ENCODE measurements at regions not wholly inside any gene's neighbourhood (a gene's known extent, or its start where the extent isn't known, plus 50 kb on each side); places are given as distances from the start of the nearest gene placed in this dataset.

DNA sequence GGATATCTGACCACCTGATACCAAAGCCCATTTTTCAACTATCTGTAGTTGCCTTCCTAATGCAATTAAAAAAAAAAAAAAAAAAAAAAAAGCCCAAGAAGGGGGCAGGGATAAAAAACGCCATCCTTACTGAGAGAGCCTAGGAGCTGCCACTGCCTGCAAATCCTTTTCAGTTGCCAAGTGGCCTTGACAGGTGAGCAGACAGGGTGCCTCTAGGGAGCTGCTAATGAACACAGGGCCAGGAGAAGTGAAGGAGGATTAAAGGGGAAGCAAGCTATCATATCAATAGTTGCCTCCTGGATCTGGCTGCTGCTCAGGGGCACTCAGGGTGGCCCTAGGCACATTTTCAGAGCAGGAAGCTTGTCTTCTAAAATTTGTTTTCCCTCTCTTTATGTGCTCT is 547.4 kb downstream of the TLE1 start (continued):
- TF ChIP-seq NRF1 (IDR thresholded peaks at IDR 0.05; ENCODE audit: low read depth, low read length) (no peak), RXRA (IDR thresholded peaks at IDR 0.05; ENCODE audit: insufficient read depth, low read depth, low read length) (no peak), NANOG (IDR thresholded peaks at IDR 0.05; ENCODE audit: insufficient read depth, low read depth, low read length, poor library complexity, severe bottlenecking) (no peak), RBBP5 (IDR thresholded peaks at IDR 0.05; ENCODE audit: borderline replicate concordance, low read depth, low read length) (no peak), SRF (IDR thresholded peaks at IDR 0.05; ENCODE audit: low read depth, low read length) (no peak)
